ENCODE measurements at regions not wholly inside any gene's neighbourhood (a gene's known extent, or its start where the extent isn't known, plus 50 kb on each side); places are given as distances from the start of the nearest gene placed in this dataset.

DNA sequence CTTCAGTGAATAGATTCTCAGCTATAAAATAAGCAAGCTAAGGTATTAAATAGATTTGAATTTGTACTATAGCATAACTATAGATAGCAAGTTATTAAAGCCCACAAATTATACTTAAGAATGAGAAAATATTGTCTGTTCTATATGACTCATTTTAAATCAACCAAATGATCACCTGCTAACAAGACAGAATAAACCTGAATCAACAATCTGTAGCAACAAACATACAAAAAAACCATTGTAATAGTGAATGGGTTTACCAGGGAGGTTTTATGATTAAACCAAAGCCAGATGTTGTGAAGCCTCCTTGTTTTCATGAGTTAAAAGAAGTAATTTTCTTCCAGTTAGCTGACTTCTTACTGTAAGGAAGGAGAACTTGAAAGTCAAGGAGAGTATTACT, 71.9 kb upstream of the HTR1B start:
- TF ChIP-seq, protein P1, sequence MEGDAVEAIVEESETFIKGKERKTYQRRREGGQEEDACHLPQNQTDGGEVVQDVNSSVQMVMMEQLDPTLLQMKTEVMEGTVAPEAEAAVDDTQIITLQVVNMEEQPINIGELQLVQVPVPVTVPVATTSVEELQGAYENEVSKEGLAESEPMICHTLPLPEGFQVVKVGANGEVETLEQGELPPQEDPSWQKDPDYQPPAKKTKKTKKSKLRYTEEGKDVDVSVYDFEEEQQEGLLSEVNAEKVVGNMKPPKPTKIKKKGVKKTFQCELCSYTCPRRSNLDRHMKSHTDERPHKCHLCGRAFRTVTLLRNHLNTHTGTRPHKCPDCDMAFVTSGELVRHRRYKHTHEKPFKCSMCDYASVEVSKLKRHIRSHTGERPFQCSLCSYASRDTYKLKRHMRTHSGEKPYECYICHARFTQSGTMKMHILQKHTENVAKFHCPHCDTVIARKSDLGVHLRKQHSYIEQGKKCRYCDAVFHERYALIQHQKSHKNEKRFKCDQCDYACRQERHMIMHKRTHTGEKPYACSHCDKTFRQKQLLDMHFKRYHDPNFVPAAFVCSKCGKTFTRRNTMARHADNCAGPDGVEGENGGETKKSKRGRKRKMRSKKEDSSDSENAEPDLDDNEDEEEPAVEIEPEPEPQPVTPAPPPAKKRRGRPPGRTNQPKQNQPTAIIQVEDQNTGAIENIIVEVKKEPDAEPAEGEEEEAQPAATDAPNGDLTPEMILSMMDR (IDR thresholded peaks at IDR 0.05; ENCODE audit: control extremely low read depth, extremely low read depth, low read depth, missing control alignments): no peak
- CTCF ChIA-PET: interaction anchor here (0.9 kb wide), 1 partner anchor 16 kb away, joined by 3 read pairs; no protein-coding TSS in a partner anchor
- no peak for DNase-seq (ENCODE audit: extremely low spot score)
- POLR2A ChIA-PET: no interaction called here

DNA sequence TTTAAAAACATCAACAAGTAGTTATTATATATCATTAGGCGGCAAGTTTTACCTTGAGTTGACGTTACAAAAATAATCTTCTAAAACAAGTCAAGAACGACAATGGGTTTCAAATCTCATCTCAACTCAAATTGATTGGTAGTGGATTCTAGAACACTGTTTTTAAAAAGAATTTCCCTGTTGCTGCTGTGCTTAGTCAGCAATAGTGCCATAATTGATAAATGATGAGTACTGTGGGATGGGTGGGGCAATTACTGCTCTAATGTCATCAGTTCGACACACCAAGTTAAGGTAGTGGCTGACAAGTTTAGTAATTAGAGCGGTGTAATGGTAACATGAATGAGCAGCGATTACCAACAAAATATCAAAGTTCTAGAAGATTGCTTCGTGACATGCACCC, 73.4 kb upstream of the HTR1B start:
- CTCF ChIA-PET: interaction anchor here (1.0 kb wide), 1 partner anchor 18 kb away, joined by 3 read pairs; no protein-coding TSS in a partner anchor

DNA sequence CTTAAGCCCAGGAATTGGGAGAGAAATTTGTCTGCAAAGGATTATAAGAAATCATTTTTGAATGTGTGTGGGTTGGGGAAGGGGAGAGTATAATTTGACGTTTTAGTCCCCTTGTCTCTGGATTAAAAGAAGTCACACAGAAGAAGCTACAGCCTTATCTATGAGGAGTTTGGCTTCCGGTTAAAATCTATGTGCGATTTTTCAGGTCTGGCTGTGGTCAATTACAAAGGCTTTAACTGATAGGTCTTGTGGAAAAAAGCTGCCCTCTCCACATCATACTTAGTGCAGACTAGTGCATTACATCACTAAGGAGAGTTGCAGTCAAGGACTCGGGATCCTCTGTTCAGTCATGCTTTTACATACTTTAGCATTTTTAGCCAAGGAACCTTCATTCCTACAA, 80.3 kb upstream of the HTR1B start:
- POLR2A ChIA-PET: no interaction called here
- DNase-seq (ENCODE audit: extremely low spot score): no peak
- CTCF ChIA-PET: no interaction called here
- TF ChIP-seq, protein P1 (IDR thresholded peaks at IDR 0.05; ENCODE audit: control extremely low read depth, extremely low read depth, low read depth, missing control alignments): no peak

More for the DNA sequence above, 73.4 kb upstream of the HTR1B start:
- no peak for DNase-seq (ENCODE audit: extremely low spot score)
- TF ChIP-seq, protein P1 (IDR thresholded peaks at IDR 0.05; ENCODE audit: control extremely low read depth, extremely low read depth, low read depth, missing control alignments): no peak
- POLR2A ChIA-PET: no interaction called here

DNA sequence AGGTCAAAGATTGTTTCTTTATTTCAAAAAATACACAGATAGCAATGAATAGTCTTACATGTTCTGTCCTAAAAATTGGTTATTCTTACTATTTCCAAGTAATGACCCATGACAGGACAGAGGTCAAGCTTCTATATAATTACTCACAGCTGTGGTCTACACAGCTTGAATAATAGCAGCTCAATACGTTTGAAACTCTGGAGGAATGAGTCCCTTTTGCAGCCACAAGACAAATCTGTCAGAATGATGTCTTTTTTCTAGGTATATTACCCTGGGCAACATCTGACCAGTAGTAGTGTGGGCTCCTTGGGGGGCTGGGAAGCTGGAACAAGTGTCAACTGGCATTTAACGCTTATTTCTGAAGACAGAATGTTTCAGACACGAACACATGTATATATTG, 84.9 kb upstream of the HTR1B start:
- no peak for DNase-seq (ENCODE audit: extremely low spot score)
- POLR2A ChIA-PET: no interaction called here
- CTCF ChIA-PET: interaction anchor here (0.6 kb wide), 1 partner anchor 10 kb away, joined by 3 read pairs; no protein-coding TSS in a partner anchor
- TF ChIP-seq, protein P1 (IDR thresholded peaks at IDR 0.05; ENCODE audit: control extremely low read depth, extremely low read depth, low read depth, missing control alignments): no peak

DNA sequence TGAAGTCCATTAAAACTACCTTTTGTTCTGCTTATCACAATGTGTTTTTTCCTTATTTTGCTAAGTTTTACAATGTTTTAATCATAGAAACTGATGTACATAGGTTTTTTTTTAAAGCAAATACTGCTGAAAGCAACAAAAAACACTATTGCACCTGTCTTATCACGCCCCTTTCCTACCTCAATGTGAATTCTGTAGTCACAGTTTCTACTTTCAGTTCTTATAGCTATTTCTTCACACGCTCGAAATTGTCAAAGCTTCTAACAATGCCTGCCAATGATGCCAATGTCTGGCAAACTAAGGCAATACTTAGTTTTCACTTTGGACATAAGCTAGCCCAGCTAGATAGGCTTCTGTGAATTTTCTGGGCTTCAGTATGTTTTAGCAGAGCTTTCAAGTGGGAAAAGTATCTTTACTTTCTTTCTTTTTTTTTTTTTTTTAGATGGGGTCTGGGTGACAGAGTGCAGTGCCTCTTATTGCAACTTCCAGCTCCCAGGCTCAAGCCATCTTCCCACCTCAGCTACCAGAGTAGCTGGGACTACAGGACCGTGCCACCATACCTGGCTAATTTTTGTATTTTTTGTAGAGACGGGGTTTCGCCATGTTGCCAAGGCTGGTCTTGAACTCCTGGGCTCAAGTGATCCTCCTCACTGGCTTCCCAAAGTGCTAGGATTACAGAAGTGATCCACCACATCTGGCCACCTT, 85.5 kb upstream of the HTR1B start:
- ChIA-PET POLR2A (no interaction called here), CTCF (no interaction called here)
- TF ChIP-seq, protein P1 (IDR thresholded peaks at IDR 0.05; ENCODE audit: control extremely low read depth, extremely low read depth, low read depth, missing control alignments): no peak
- DNase-seq (ENCODE audit: extremely low spot score): no peak

DNA sequence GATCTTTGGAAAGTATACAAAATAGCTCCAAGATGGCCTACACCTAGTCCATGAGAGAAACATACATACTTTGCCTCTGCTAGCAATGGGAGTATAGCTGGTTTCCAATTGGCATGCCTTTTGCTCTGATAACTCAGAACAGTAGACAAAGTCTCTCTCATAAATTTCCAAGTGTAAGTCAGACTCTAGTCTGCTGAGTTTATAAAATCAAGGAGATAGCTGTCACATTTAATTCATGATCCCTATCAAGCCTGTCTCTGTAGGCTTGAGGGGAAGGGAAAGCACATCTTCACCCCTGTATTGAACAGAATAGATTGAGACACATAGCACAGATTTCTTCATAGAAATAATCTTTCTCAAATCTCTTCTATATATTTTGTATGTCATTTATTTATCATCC, 87.8 kb upstream of the HTR1B start:
- CTCF ChIA-PET: interaction anchor here (0.8 to 1.9 kb wide), 3 partner anchors 9 to 15 kb away, joined by 3 to 6 read pairs (median 3); no protein-coding TSS in a partner anchor
- TF ChIP-seq, protein P1 (IDR thresholded peaks at IDR 0.05; ENCODE audit: control extremely low read depth, extremely low read depth, low read depth, missing control alignments): no peak
- no peak for DNase-seq (ENCODE audit: extremely low spot score)
- POLR2A ChIA-PET: no interaction called here

All from GM10248 (cell line).